UCSD-AML1 (cell line): ENCODE measurements at regions not wholly inside any gene's neighbourhood (a gene's known extent, or its start where the extent isn't known, plus 50 kb on each side); places are given as distances from the start of the nearest gene placed in this dataset.

Experiments used
- DNase-seq: peaks from one replicate; lab custom pipeline; 2025; ENCODE audit not compliant: unreplicated experiment; lab: John Stamatoyannopoulos, UW

DNA sequence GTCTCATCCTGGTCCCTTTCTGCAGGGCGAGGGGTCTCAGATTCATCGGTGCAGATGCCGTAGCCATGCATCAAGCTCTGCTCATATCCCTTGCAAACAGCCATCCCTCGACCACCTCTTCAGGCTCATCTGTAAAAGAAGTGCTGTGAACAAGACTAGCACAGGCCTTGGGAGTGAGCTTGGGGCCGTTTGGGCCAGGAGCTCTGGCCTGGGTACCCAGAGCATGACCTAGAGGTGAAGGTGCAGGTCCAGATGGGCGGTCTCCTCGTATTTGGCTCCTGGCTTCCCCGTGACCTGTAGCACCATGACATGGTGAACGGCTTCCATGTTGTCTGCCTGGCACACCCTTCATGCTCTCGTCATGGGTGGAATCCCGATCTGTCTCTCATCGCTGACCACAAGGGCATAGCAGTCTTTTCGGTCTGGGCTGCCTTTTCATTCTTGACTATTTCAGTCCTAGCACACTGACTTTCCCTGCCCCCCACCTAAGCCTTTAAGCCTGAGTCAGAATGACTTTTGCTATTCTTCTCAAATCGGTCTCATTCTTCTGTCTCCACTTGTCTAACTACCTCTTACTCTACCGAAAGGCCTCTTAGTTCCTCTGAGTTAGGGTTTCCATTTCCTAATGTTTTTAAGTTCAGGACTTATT lies 216.0 kb downstream of the FOXL1 start:
- DNase-seq, result no peak

DNA sequence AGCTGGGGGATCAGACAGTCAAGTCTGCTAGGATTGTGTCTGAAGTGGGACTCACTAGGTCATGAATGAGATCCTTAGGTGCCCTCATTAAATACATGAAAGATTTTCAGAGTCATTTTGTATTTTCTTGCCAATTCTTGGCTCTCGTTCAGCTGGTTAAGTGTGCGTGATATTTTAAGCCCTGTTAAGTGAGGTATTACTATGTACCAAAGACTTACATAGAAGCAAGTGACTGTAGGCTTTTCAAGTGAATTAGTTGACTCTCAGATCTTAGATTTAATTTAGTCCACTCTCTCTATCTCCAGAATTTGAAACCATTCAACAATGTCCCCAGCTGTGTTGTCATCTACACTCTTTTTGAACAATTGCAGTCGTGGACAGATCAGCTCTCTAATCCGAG lies 219.4 kb downstream of the FOXL1 start:
- no peak for DNase-seq

DNA sequence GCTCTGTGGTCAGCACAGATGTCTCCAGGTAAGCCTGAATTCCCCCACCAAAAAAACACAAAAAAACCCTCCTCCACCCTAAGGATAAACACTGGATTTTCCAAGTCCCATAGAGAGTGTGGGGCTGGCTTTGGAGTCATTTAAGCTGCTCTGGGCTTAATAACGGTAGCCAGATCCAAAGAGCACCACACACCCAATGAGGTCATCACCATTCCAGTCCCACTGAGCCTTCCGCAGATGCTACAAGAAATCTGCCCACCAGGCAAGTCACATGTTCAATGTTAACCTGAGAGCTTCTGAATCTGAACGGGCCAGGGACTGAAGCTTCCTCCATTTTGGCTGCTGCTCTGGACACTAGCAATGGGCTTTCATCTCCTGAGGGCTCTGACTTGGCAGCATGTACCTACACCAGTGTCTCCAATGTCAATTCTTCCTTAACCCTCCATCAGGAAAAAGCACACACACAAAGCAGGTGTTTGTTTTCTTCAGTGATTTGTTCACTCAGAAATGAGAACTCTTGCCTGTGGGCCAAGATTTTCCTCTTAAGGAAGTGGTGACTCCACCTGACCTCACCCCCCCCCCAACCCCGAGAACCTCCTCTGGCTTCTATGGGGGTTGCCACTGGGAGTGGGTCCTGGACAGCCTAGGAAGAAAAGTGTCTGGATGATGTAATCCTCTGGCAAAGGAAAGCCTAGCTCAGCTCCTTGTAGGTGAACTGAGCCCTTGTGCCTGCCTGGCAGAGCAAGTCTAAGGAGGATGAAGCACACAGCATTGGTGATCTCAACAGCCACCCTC lies 220.1 kb downstream of the FOXL1 start:
- no peak for DNase-seq

DNA sequence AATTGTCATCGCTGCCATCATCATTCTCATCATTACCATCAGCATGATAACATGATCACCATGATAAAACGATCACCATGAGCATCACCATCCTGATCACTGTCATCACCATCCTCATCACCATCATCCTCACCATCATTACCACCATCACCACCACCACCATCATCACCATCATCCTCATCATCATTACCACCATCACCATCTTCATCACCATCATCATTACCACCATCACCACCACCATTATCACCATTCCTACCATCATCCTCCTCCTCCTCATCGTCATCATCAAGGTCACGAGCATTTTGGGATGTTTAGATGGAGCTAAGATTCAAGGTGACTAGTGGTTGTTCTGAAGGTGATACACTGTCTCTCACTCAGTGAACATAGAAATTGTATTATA lies 221.0 kb downstream of the FOXL1 start:
- DNase-seq, result no peak

DNA sequence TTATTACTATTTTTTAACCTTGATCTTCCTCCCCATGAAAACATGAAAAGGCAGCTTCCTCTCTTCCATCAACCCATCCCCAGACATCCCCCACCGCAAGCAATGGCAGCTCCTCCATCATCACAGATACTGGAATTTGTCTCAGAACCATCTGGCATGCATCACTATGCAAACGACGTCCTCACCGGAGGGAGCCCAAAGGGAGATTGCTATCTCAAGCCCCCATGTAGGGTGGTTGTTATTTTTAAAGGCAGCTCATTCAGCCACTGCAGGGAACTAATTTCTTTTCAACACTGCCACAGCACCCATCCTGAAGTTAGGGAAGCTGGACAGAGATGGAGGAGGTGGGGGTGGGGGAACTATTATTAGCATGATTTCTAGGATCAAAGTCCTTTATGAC lies 222.5 kb downstream of the FOXL1 start:
- DNase-seq, result no peak

DNA sequence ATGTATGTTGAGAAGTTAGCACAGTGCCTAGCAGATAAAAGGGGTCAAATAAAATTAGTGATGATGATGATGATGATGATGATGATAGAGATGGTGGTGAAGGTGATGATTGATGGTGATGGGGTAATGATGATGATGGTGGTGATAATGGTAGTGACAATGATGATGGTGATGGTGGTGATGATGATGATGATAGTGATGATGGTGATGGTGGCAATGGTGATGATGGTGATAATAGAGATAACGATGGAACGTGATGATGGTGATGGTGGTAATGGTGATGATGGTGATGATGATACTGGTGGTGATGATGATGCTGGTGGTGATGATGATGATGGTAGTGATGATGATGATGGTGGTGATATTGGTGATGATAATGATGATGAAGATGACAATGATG lies 223.7 kb downstream of the FOXL1 start:
- DNase-seq, result no peak

DNA sequence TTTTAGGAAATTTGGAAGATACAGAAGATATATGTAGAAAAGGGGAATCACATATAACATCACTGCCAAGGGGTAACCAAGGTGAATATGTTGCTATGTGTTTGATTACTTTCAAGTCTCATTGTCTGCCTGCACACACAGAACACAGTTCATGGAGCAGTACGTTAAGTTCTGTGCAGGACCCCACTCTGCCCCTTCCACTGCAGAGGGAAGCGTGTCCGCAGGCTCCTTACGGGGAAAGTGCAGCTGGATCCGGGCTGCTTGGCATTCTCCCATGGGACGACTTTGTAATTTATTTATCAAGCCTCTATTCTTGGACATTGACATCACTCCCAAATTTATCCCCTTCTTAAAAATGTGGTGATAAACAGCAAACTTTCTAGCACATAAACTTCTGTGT lies 226.8 kb downstream of the FOXL1 start:
- no peak for DNase-seq

DNA sequence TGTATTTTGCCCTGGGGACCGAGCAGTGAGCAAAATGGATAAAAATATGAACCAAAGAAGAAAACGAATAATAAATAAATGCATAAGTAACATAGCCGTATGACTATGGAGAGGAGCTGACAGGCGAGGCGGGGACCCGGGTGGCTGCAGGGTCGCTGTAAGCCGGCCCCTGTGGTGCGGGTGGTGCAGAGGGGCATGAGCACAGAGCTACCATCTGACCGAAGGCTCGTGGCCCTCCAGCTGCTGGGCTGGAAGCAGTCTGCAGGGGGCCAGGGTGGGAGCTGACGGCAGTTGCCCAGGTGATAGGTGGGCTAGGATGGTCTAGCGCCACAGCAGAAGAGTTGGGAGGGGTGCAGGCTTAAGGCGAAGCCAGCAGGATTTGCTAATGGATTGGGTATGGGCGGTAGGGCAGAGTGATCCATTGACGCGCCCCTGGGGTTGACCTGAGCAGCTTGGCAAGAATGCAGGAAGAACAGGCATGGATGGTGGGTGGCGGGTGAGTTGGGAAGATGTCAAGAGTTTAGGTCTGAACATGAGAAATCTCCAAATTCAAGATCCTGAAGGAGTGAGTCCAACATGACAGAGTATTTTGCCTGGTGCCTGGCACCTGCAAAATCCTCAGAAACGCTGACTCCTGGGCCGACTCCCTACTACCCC lies 228.0 kb downstream of the FOXL1 start:
- DNase-seq, result no peak

DNA sequence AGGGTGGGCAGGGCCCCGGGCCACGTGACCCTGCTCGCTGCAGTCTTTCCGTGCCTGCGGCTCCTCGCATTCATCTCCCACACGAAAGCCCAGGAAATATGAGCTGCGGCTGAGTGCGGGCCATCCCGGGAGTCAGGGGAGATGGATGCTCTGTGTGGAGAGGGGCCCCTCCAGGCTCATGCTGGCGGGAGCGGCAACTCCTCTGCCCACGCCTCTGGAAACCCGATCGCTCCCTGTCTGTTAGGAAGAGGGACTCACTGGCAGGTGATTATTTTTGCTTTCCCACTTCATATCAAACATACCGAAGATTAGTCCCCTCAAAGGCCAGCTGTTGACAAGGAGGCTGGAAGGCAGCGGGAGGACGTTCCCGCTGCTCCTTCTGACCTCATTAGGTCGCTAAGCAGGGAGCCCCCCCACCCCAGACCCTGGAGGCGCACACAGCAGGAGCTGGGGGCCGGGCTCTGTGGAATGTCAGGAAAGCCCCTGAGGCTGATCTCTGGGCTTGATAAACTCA lies 228.5 kb downstream of the FOXL1 start:
- no peak for DNase-seq

DNA sequence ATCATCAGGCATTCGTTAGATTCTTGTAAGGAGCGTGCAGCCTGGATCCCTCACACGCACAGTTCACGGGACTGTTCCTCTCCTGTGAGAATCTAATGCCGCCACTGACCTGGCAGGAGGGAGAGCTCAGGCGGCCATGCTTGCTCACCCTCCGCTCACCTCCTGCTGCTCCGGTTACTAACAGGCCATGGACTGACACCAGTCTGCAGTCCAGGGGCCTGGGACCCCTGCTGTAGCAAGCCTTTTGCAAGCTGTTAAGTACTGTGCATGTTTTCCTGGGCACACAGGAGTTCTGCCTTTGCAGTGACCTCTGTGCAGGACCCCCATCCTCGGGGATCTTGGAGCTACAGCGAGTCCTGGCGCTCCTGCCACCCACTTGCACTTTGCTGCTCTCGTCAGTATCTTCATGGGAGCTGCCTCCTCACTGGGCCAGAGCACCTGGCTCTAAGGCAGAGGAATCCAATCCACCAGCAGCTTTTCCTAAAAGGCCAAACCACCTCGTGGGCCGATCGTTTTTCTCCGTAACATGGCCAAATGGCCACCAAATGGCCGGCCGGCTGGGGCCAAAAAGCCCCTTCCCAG lies 230.6 kb downstream of the FOXL1 start:
- DNase-seq, result no peak

DNA sequence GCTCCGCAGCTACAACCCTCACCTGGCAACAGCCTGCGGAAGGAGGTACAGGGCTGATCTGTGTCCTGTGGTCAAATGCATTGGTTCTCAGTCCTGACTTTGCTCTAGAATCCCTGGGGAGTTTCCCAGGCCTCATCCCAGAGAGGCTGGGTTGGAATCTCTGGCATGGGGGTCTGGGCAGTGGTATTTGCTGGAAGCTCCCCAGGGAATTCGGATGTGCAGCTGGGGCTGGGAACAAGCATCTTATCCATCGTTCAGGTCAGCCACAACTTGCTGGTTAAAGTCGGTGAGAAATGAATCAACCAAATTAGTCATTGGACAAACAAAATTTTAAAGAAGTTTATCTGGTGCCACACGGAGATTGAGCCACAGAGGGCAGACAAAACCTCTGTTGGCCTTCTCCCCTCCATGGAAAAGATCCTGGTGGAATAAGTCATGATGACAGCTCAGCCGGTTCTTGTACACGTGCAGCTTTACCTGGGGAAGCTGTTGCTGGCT lies 231.2 kb downstream of the FOXL1 start:
- DNase-seq, result no peak

DNA sequence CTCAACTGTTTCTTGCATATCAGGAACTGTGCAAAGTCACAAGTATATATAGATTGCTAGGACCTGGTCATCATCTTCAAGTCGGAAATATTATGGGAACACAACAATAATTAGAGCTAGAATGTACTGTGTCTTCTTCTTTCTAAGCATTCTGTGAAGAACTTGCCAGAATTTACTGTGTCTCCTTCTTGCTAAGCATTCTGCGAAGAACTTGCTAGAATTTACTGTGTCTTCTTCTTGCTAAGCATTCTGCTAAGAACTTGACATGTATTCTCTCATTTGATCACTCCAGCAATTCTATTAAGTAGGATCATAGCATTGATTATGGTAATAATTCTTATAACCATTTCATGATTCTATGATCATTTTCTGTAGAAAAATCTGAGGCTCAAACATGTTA lies 231.7 kb downstream of the FOXL1 start:
- no peak for DNase-seq

DNA sequence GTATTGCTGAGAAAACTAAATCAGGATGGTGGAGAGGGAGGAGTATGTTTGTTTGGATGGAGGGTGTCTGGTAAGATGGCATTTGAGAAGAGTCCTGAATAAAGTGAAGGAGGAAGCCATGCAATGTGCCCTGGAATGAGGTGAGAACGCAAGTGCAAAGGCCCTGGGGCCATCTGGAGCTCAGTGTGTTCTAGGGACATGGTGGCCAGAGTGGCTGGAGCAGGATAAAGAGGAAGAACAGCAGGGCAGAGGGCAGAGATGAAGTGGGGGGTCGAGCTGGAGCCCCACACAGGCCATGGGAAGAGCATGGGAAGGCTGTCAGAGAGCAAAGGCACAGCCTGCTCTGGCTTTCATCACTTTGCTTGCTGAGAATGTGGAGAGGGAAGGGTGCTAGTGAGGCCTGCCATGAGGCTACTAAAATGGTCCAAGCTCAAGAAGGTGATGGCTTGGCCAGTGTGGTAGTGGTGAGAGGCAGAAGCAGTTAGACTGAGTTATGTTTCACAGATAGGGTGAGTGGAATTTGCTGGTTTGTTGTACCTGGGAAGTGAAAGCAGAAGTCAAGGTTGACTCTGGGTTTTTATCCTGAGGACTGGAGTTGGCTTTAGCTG lies 234.1 kb downstream of the FOXL1 start:
- DNase-seq, result no peak

DNA sequence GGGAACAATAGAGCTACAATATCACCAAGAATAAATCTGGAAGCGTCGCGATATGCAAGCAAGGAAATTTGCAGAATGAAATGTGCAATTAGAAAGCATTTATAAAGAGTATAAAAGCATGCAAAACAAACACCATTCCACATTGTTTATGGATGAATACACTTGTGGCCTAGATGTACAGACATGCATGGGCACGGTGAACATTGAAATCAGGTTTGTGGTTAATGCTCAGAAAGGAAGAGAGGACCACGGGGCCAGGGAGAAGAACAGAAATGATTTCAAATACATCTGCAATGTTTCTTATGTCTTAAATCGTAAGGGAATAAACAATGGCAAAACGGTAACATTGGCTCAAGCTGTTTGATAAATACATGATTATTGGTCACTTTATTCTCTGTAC lies 235.9 kb downstream of the FOXL1 start:
- no peak for DNase-seq

DNA sequence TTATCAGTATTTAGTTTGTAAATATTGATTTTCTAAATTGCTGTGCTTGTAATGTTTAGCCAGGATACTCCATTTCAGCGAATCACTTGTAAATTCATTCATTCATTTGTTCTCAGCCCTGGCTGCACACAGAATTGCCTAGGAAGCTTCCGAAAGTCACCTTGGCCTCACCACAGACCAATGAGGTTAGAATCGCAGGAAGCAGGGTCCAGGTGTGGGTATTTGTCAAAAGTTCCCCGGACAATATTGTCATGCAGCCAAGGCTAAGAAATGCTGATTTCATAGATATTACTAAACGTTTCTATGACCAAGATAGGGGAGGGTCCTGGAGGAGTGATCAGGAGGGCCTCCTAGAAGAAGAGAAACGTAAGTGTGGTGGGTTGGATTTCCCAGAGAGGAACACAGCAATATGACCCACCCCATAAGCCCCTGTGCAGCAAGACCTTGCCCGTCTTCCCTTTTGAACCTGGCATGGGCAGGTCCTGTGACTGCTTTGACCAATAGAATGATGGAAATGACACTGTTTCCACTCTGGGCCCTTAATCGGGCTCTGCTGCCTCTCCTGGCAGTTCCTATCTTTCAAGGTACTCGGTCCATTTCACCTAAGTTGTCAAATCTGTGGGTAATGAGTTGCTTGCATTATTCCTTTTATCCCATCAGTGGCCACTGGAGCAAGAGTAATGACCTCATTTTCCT lies 238.7 kb downstream of the FOXL1 start:
- DNase-seq, result no peak

DNA sequence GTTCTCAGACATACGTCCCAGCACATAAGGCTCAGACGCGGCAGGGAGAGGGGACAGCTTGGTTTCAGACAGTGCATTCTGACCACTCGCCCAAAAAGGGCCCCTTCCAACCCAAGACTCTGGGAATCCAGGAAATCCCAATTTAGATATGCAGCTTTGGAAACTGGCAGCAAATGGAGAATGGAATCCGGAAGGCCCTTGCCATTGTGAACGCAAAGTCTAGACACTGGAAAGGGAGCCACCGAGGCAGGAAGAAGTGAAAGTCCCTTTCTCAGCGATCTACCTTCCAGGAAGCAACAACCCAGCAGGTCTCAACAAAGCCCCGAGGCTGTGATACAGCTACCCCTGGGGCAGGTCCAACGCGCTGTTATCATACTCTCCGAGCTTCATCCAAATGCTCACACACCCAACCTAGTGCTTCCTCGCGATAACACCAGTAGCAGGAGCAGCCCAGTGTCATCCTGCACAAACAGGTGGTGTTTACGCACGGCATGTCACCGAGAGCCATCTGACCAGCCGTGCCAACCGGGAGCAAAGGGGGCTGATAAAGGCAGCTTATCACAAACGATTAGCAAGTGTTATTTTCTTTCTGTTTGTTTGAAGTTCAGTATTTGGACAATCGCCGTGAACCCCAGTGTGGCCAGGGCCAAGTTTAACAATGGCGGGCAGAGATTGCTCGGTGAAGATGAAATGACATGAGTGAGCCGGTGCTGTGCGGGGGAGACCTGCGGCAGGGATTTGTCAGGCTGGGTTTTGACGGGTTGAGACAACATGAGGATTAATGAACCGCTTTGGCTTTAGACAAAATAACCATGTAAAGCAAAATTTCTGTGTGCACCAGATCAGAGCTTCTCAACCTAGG lies 240.6 kb downstream of the FOXL1 start:
- DNase-seq, result no peak

DNA sequence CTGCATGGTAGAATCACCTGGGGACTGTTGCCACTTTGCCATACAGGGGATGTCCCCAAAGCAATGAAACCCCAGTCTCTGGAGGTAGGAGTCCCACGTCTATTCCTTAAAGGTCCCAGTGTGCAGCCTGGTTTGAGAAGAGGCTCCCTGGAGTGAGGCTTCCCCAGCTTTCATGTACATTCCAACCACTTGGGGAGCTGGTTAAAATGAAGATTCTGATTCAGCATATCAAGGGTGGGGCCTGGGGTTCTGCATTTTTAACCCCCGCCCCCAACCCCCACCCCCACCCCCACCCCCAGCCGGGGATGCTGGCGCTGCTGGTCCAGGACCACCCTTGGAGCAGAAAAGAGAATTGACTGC lies 241.2 kb downstream of the FOXL1 start:
- no peak for DNase-seq

DNA sequence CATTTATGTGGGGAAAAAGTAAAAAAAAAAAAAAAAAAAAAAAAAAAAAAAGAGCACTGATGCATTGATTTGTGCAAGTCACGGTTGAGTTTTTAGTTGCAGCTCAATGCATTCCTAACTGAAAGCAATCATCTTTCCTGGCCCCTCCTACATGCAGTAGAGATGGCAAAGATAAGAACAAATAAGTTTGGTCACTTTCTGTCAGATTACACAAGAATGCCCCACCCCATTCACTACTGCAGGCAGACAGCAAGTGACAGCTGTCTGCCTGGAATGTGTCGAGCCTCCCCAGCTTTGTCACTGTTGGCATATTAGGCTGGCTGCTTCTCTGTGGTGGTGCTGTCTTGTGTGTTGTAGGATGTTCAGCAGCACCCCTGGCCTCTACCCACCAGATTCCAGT lies 243.5 kb downstream of the FOXL1 start:
- DNase-seq, result no peak

DNA sequence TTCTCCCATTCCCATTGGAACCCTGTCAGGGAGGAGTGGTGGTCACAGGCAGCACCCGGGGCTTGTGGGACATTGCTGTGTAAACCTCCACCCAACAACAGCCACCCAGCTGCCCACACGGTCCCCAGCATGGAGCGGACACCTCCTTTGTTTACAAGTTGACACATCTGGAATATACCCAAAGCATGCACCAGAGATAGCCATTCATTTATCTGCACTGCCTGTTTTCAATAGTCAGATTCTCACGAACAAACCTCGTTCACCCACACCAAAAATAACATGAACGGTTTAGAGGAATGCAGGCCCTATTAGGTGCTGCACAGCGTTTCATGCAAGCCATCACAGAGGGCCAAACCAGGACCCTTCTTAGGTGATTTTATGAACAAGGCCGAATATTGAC lies 244.8 kb downstream of the FOXL1 start:
- DNase-seq, result no peak
